ENCODE measurements at regions not wholly inside any gene's neighbourhood (a gene's known extent, or its start where the extent isn't known, plus 50 kb on each side); places are given as distances from the start of the nearest gene placed in this dataset.

- H3K27me3 Mint-ChIP-seq (ENCODE audit: low read depth in 2 of 2) = no peaks in the 10 kb centered on the region
- no peak for DNase-seq
- Histone ChIP-seq H3K36me3 (ENCODE audit: control insufficient read depth, insufficient read depth, low read length) (no peaks in the 10 kb centered on the region), H3K27me3 (ENCODE audit: control insufficient read depth, insufficient read depth, low read length) (no peaks in the 10 kb centered on the region), H3K27ac (ENCODE audit: low read length) (no peak overlapping the region), H3K4me3 (ENCODE audit: low read length) (no peak overlapping the region), H3K4me1 (ENCODE audit: control insufficient read depth, insufficient read depth, low read length) (no peaks in the 10 kb centered on the region), H3K9me3 (ENCODE audit: control insufficient read depth, insufficient read depth, low read length) (no peaks in the 10 kb centered on the region)
- WGBS (ENCODE audit: insufficient coverage) = 83% methylated on average over 1 of the region's 2 CpGs
- ATAC-seq = no peak
- TF ChIP-seq, protein P1, sequence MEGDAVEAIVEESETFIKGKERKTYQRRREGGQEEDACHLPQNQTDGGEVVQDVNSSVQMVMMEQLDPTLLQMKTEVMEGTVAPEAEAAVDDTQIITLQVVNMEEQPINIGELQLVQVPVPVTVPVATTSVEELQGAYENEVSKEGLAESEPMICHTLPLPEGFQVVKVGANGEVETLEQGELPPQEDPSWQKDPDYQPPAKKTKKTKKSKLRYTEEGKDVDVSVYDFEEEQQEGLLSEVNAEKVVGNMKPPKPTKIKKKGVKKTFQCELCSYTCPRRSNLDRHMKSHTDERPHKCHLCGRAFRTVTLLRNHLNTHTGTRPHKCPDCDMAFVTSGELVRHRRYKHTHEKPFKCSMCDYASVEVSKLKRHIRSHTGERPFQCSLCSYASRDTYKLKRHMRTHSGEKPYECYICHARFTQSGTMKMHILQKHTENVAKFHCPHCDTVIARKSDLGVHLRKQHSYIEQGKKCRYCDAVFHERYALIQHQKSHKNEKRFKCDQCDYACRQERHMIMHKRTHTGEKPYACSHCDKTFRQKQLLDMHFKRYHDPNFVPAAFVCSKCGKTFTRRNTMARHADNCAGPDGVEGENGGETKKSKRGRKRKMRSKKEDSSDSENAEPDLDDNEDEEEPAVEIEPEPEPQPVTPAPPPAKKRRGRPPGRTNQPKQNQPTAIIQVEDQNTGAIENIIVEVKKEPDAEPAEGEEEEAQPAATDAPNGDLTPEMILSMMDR (IDR thresholded peaks at IDR 0.05) = no peak
- H3K27ac Mint-ChIP-seq = no peak overlapping the region
- H3K36me3 Mint-ChIP-seq = peaks cover 20% of the 10 kb centered on the region
- H3K4me1 Mint-ChIP-seq = no peaks in the 10 kb centered on the region
- intact Hi-C loops (cut with micrococcal nuclease) = no loop called here
- H3K9me3 Mint-ChIP-seq = peaks cover 24 to 26% of the 10 kb centered on the region in 2 donors
- no peak overlapping the region for H3K4me3 Mint-ChIP-seq
These were observed 566.6 kb upstream of the ZWINT start for GRCh38 chr10:56927701-56928100.

DNA sequence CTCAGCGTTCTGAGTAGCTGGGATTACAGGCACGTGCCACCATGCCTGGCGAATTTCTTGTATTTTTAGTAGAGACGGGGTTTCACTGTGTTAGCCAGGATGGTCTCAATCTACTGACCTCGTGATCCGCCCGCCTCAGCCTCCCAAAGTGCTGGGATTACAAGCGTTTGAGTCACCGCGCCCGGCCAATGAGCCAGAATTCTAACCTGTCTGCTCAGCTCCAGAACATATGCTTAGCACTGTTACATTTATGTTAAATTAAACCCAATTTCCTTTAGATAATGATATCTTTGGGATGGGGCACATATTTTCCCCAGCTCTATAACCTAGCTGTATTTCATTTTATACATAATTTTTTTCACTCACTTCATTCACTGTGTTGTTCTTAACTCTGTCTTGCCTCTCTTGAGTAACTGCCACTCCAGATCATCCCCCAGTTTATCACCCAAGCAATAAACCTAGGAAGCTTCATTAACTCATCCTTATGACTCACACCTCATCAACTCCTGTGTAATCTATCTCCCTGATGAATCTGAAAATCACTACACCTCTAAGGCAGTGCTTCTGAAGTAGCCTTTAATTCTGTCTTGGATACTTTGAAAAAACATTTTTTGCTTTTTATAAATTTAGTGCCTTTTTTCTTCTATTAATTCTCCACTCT, 559.7 kb upstream of the ZWINT start:
- Histone ChIP-seq H3K4me3 (ENCODE audit: low read length) (no peak overlapping the region), H3K9me3 (ENCODE audit: control insufficient read depth, insufficient read depth, low read length) (peaks cover 3% of the 10 kb centered on the region), H3K27ac (ENCODE audit: low read length) (no peak overlapping the region), H3K27me3 (ENCODE audit: control insufficient read depth, insufficient read depth, low read length) (no peaks in the 10 kb centered on the region), H3K4me1 (ENCODE audit: control insufficient read depth, insufficient read depth, low read length) (no peaks in the 10 kb centered on the region), H3K36me3 (ENCODE audit: control insufficient read depth, insufficient read depth, low read length) (no peaks in the 10 kb centered on the region)
- no peak for ATAC-seq
- no peak for DNase-seq
- Mint-ChIP-seq H3K4me1 (no peaks in the 10 kb centered on the region), H3K27ac (no peak overlapping the region), H3K9me3 (peaks cover 18 to 29% of the 10 kb centered on the region in 2 donors), H3K27me3 (ENCODE audit: low read depth in 2 of 2) (no peaks in the 10 kb centered on the region), H3K36me3 (peaks cover 27% of the 10 kb centered on the region), H3K4me3 (no peak overlapping the region)
- intact Hi-C loops (cut with micrococcal nuclease) = no loop called here
- WGBS (ENCODE audit: insufficient coverage) = 87% methylated on average over 11 of the region's 11 CpGs
- TF ChIP-seq, protein P1 (IDR thresholded peaks at IDR 0.05) = no peak

DNA sequence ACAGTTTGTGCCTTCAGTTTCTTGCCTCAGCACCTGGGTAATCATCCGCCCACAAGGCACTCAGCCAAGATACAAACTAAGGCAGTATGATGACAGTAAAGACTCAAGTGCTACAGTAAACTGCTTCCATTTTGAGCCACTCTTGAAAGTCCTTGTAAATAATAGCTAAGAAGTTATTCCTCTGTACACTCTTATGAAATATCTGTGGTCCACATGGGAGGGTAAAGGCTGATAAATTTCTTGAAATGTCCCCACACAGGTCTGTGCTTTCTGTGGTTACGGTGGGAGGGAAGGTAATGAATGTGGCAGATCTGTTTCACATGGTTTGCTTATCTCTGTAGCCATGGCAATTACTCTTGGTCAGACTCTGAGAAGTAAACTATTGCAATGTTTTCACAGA, 551.0 kb upstream of the ZWINT start:
- no peak overlapping the region for H3K4me3 ChIP-seq (ENCODE audit: low read length)
- no peaks in the 10 kb centered on the region for H3K4me1 Mint-ChIP-seq
- H3K27me3 ChIP-seq (ENCODE audit: control insufficient read depth, insufficient read depth, low read length) = no peaks in the 10 kb centered on the region
- no peaks in the 10 kb centered on the region for H3K9me3 ChIP-seq (ENCODE audit: control insufficient read depth, insufficient read depth, low read length)
- H3K27ac Mint-ChIP-seq = no peak overlapping the region
- intact Hi-C loops (cut with micrococcal nuclease) = no loop called here
- no peaks in the 10 kb centered on the region for H3K4me1 ChIP-seq (ENCODE audit: control insufficient read depth, insufficient read depth, low read length)
- H3K9me3 Mint-ChIP-seq = peaks cover 10 to 28% of the 10 kb centered on the region in 2 donors
- H3K4me3 Mint-ChIP-seq = no peak overlapping the region
- no peaks in the 10 kb centered on the region for H3K36me3 Mint-ChIP-seq
- no peak for DNase-seq
- WGBS (ENCODE audit: insufficient coverage) = 85% methylated on average over 2 of the region's 2 CpGs
- no peaks in the 10 kb centered on the region for H3K36me3 ChIP-seq (ENCODE audit: control insufficient read depth, insufficient read depth, low read length)
- H3K27ac ChIP-seq (ENCODE audit: low read length) = no peak overlapping the region
- H3K27me3 Mint-ChIP-seq (ENCODE audit: low read depth in 2 of 2) = no peaks in the 10 kb centered on the region
- no peak for ATAC-seq
- TF ChIP-seq, protein P1 (IDR thresholded peaks at IDR 0.05) = no peak

GRCh38 chr10:56905051-56905450, 544.0 kb upstream of the ZWINT start:
- Mint-ChIP-seq H3K27ac (no peak overlapping the region), H3K36me3 (no peaks in the 10 kb centered on the region), H3K4me1 (no peaks in the 10 kb centered on the region), H3K4me3 (no peak overlapping the region), H3K9me3 (peaks cover 3 to 21% of the 10 kb centered on the region in 2 donors), H3K27me3 (ENCODE audit: low read depth in 2 of 2) (no peaks in the 10 kb centered on the region)
- intact Hi-C loops (cut with micrococcal nuclease) = no loop called here
- Histone ChIP-seq H3K36me3 (ENCODE audit: control insufficient read depth, insufficient read depth, low read length) (no peaks in the 10 kb centered on the region), H3K27ac (ENCODE audit: low read length) (no peak overlapping the region), H3K9me3 (ENCODE audit: control insufficient read depth, insufficient read depth, low read length) (no peaks in the 10 kb centered on the region), H3K4me3 (ENCODE audit: low read length) (no peak overlapping the region), H3K4me1 (ENCODE audit: control insufficient read depth, insufficient read depth, low read length) (no peaks in the 10 kb centered on the region), H3K27me3 (ENCODE audit: control insufficient read depth, insufficient read depth, low read length) (no peaks in the 10 kb centered on the region)
- DNase-seq = no peak
- TF ChIP-seq, protein P1 (IDR thresholded peaks at IDR 0.05) = no peak
- no peak for ATAC-seq
